Fibroblast of lung (primary cell): ENCODE measurements at regions not wholly inside any gene's neighbourhood (a gene's known extent, or its start where the extent isn't known, plus 50 kb on each side); places are given as distances from the start of the nearest gene placed in this dataset.

Experiments
- CTCF ChIP-seq, 2 donors: IDR thresholded peaks in 1 of 2; conservative IDR thresholded peaks in 1 of 2; 1 replicate in 1 of 2; 2 replicates in 1 of 2; pipeline ENCODE4 v1.5.1; 2011 to 2012; ENCODE audit warnings: low read length in 2 of 2, control low read depth in 1 of 2, inconsistent platforms in 1 of 2, low read depth in 1 of 2, mild to moderate bottlenecking in 1 of 2
- EZH2 ChIP-seq: IDR thresholded peaks from 2 replicates; pipeline ENCODE4 v1.5.1; 2012; ENCODE audit warnings: low read length, control low read depth, mild to moderate bottlenecking; ENCODE audit errors: missing control alignments

- TF ChIP-seq CTCF (conservative IDR thresholded peaks at IDR 0.05 in 1 of 2, IDR thresholded peaks at IDR 0.05 in 1 of 2; ENCODE audit: low read depth in 1 of 2, low read length in 2 of 2), result no peak
- no peak for TF ChIP-seq EZH2
Measured at GRCh38 chr4:144575181-144575580, 70.8 kb upstream of the HHIP start.
